ENCODE measurements at regions not wholly inside any gene's neighbourhood (a gene's known extent, or its start where the extent isn't known, plus 50 kb on each side); places are given as distances from the start of the nearest gene placed in this dataset.

- TF ChIP-seq CTCF (IDR thresholded peaks at IDR 0.05) (no peak), POLR2AphosphoS5 (IDR thresholded peaks at IDR 0.05; ENCODE audit: low read depth, low read length) (no peak), REST (IDR thresholded peaks at IDR 0.05; ENCODE audit: insufficient read depth in 1 of 2, low read depth in 2 of 2, low read length in 1 of 2) (no peak), TCF7L2 (IDR thresholded peaks at IDR 0.05; ENCODE audit: low read depth, low read length) (no peak)
These were observed 689.3 kb upstream of the ATXN8OS start for GRCh38 chr13:69418319-69418718.
